Neural cell (in vitro differentiated cells): ENCODE measurements at regions not wholly inside any gene's neighbourhood (a gene's known extent, or its start where the extent isn't known, plus 50 kb on each side); places are given as distances from the start of the nearest gene placed in this dataset.

Experiments
- H2AFZ ChIP-seq: fragments of 200-600, 300-800 bp; sonication (generic), shearing (Covaris generic); 2 replicates; pipeline ENCODE4 v1.6.0; 2014; ENCODE audit warnings: low read depth, mild to moderate bottlenecking, antibody characterized with exemption, low read length, moderate library complexity
- H3F3A ChIP-seq: fragments of 200-600 bp; shearing (Covaris generic); 2 replicates; pipeline ENCODE4 v1.6.1; 2016; ENCODE audit warnings: mild to moderate bottlenecking, moderate library complexity, mixed read lengths, antibody characterized with exemption, low read length; ENCODE audit not compliant: insufficient read depth, poor library complexity, severe bottlenecking
- H3K27ac ChIP-seq: fragments of 200-600, 300-800 bp; sonication (generic), shearing (Covaris generic); 2 replicates; pipeline ENCODE4 v1.5.1; 2014; ENCODE audit warnings: mild to moderate bottlenecking, low read length, moderate library complexity
- H3K27me3 ChIP-seq: fragments of 300-800, 200-600 bp; sonication (generic), shearing (Covaris generic); 2 replicates; pipeline ENCODE4 v1.6.0; 2014; ENCODE audit warnings: mild to moderate bottlenecking, low read depth, low read length, moderate library complexity; ENCODE audit not compliant: insufficient read depth
- H3K36me3 ChIP-seq: fragments of 300-800, 200-600 bp; sonication (generic), shearing (Covaris generic); 2 replicates; pipeline ENCODE4 v1.5.1; 2014; ENCODE audit warnings: mild to moderate bottlenecking, antibody characterized with exemption, low read length, moderate library complexity; ENCODE audit not compliant: insufficient read depth
- H3K4me2 ChIP-seq: fragments of 300-800, 200-600 bp; sonication (generic), shearing (Covaris generic); 2 replicates; pipeline ENCODE4 v1.6.0; 2014; ENCODE audit warnings: mild to moderate bottlenecking, low read length
- H3K4me3 ChIP-seq: fragments of 300-800, 200-600 bp; sonication (generic), shearing (Covaris generic); 2 replicates; pipeline ENCODE4 v1.5.1; 2014; ENCODE audit warnings: mild to moderate bottlenecking, low read length, moderate library complexity
- H3K79me2 ChIP-seq: fragments of 200-600 bp; shearing (Covaris generic); replicated peaks from 2 replicates; pipeline ENCODE4 v1.6.0; 2014; ENCODE audit warnings: mild to moderate bottlenecking, low read length, moderate library complexity; ENCODE audit not compliant: insufficient read depth
- H3K9ac ChIP-seq: fragments of 300-800, 200-600 bp; sonication (generic), shearing (Covaris generic); 2 replicates; pipeline ENCODE4 v1.6.1; 2016; ENCODE audit warnings: mild to moderate bottlenecking, low read length, mixed read lengths
- H3K9me2 ChIP-seq: fragments of 200-600 bp; shearing (Covaris generic); 2 replicates; pipeline ENCODE4 v1.6.1; 2016; ENCODE audit warnings: mild to moderate bottlenecking, low read length, mixed read lengths; ENCODE audit not compliant: insufficient read depth
- H3K9me3 ChIP-seq: fragments of 200-600, 300-800 bp; sonication (generic), shearing (Covaris generic); 2 replicates; pipeline ENCODE4 v1.6.1; 2016; ENCODE audit warnings: mild to moderate bottlenecking, mixed run types, low read length, moderate library complexity, mixed read lengths
- H4K20me1 ChIP-seq: fragments of 200-600 bp; shearing (Covaris generic); 2 replicates; pipeline ENCODE4 v1.6.1; 2016; ENCODE audit warnings: mild to moderate bottlenecking, mixed run types; ENCODE audit not compliant: insufficient read depth
- CTCF ChIP-seq: fragments of 450-650 bp; IDR thresholded peaks from 2 replicates; pipeline ENCODE4 v1.5.1; 2014; ENCODE audit warnings: antibody characterized with exemption, mild to moderate bottlenecking, moderate library complexity; ENCODE audit not compliant: poor library complexity, severe bottlenecking
- EP300 ChIP-seq: fragments of 450-650 bp; conservative IDR thresholded peaks from 2 replicates; pipeline ENCODE4 v1.6.1; 2014; ENCODE audit warnings: antibody characterized with exemption, mild to moderate bottlenecking, moderate library complexity; ENCODE audit not compliant: poor library complexity, severe bottlenecking
- EZH2 ChIP-seq: fragments of 200-600, 300-800 bp; shearing (Covaris generic), sonication (generic); IDR thresholded peaks from 2 replicates; pipeline ENCODE4 v1.6.1; 2014; ENCODE audit warnings: antibody characterized with exemption, low read length, borderline replicate concordance, mild to moderate bottlenecking; ENCODE audit not compliant: insufficient read depth, poor library complexity, severe bottlenecking
- MXI1 ChIP-seq: fragments of 450-650 bp; conservative IDR thresholded peaks from 2 replicates; pipeline ENCODE4 v1.6.1; 2014; ENCODE audit warnings: antibody characterized with exemption, mild to moderate bottlenecking; ENCODE audit not compliant: poor library complexity, severe bottlenecking
- POLR2AphosphoS5 ChIP-seq: IDR thresholded peaks from 2 replicates; pipeline ENCODE4 v1.6.1; 2012
- RAD21 ChIP-seq: fragments of 450-650 bp; conservative IDR thresholded peaks from 2 replicates; pipeline ENCODE4 v1.6.1; 2014; ENCODE audit warnings: antibody characterized with exemption, mild to moderate bottlenecking, moderate library complexity
- REST ChIP-seq: IDR thresholded peaks from 2 replicates; pipeline ENCODE4 v1.6.1; 2012; ENCODE audit warnings: borderline replicate concordance
- SMC3 ChIP-seq: fragments of 450-650 bp; conservative IDR thresholded peaks from 2 replicates; pipeline ENCODE4 v1.6.1; 2014; ENCODE audit warnings: antibody characterized with exemption, mild to moderate bottlenecking, moderate library complexity; ENCODE audit not compliant: poor library complexity
- TAF1 ChIP-seq: IDR thresholded peaks from 2 replicates; pipeline ENCODE4 v1.6.1; 2012; ENCODE audit warnings: low read depth

GRCh38 chr2:545228-545627 lies 132.0 kb downstream of the TMEM18 start:
- no peak overlapping the region for H3K9ac ChIP-seq
- H3K79me2 ChIP-seq: no peaks in the 10 kb centered on the region
- TF ChIP-seq TAF1 (no peak), RAD21 (no peak), SMC3 (no peak), POLR2AphosphoS5 (no peak), REST (no peak), EZH2 (no peak), CTCF (no peak), MXI1 (no peak)
- no peaks in the 10 kb centered on the region for H3K36me3 ChIP-seq
- no peak overlapping the region for H3K27ac ChIP-seq
- H3K27me3 ChIP-seq: no peaks in the 10 kb centered on the region
- H3K9me3 ChIP-seq: no peaks in the 10 kb centered on the region
- H3K4me2 ChIP-seq: no peak overlapping the region
- H4K20me1 ChIP-seq: no peaks in the 10 kb centered on the region
- no peak overlapping the region for H2AFZ ChIP-seq
- no peak overlapping the region for H3K4me3 ChIP-seq
- no peaks in the 10 kb centered on the region for H3F3A ChIP-seq
- no peaks in the 10 kb centered on the region for H3K9me2 ChIP-seq

GRCh38 chr2:538646-539045 lies 138.6 kb downstream of the TMEM18 start:
- no peaks in the 10 kb centered on the region for H3K9me3 ChIP-seq
- no peak overlapping the region for H3K9ac ChIP-seq
- H3K79me2 ChIP-seq: no peaks in the 10 kb centered on the region
- H3K4me2 ChIP-seq: no peak overlapping the region
- H3K9me2 ChIP-seq: no peaks in the 10 kb centered on the region
- no peaks in the 10 kb centered on the region for H4K20me1 ChIP-seq
- no peak for TF ChIP-seq POLR2AphosphoS5
- no peak for TF ChIP-seq MXI1
- no peak for TF ChIP-seq SMC3
- no peak for TF ChIP-seq RAD21
- TF ChIP-seq EZH2: no peak
- TF ChIP-seq CTCF: no peak
- TF ChIP-seq EP300: no peak
- no peak for TF ChIP-seq TAF1
- H2AFZ ChIP-seq: no peak overlapping the region
- H3K27ac ChIP-seq: no peak overlapping the region
- H3K27me3 ChIP-seq: no peaks in the 10 kb centered on the region
- no peaks in the 10 kb centered on the region for H3K36me3 ChIP-seq
- no peak overlapping the region for H3K4me3 ChIP-seq
- no peaks in the 10 kb centered on the region for H3F3A ChIP-seq
